ENCODE measurements at regions not wholly inside any gene's neighbourhood (a gene's known extent, or its start where the extent isn't known, plus 50 kb on each side); places are given as distances from the start of the nearest gene placed in this dataset.

- DNase-seq: no peak
Measured at GRCh38 chr18:37701967-37702366, 136.4 kb upstream of the CELF4 start.

- no peak for DNase-seq
Measured at GRCh38 chr18:37698508-37699040, 133.0 kb upstream of the CELF4 start.

GRCh38 chr18:37694516-37694915 lies 128.9 kb upstream of the CELF4 start:
- DNase-seq: no peak

- no peak for DNase-seq
Measured at GRCh38 chr18:37691162-37691561, 125.6 kb upstream of the CELF4 start.

GRCh38 chr18:37689841-37690240 lies 124.2 kb upstream of the CELF4 start:
- DNase-seq: no peak

GRCh38 chr18:37684590-37684989 lies 119.0 kb upstream of the CELF4 start:
- DNase-seq: no peak

GRCh38 chr18:37684183-37684582 lies 118.6 kb upstream of the CELF4 start:
- DNase-seq: no peak

- no peak for DNase-seq
Measured at GRCh38 chr18:37680911-37681310, 115.3 kb upstream of the CELF4 start.

GRCh38 chr18:37676276-37676675 lies 110.7 kb upstream of the CELF4 start:
- no peak for DNase-seq

GRCh38 chr18:37675699-37676098 lies 110.1 kb upstream of the CELF4 start:
- no peak for DNase-seq

- DNase-seq: no peak
Measured at GRCh38 chr18:37674570-37674969, 109.0 kb upstream of the CELF4 start.

GRCh38 chr18:37673671-37674070 lies 108.1 kb upstream of the CELF4 start:
- no peak for DNase-seq

- no peak for DNase-seq
Measured at GRCh38 chr18:37672932-37673595, 107.5 kb upstream of the CELF4 start.

- DNase-seq: no peak
Measured at GRCh38 chr18:37672001-37672400, 106.4 kb upstream of the CELF4 start.

GRCh38 chr18:37671530-37671929 lies 105.9 kb upstream of the CELF4 start:
- DNase-seq: no peak

- no peak for DNase-seq
Measured at GRCh38 chr18:37671119-37671518, 105.5 kb upstream of the CELF4 start.

- DNase-seq: no peak
Measured at GRCh38 chr18:37669991-37670534, 104.5 kb upstream of the CELF4 start.

- no peak for DNase-seq
Measured at GRCh38 chr18:37668971-37669747, 103.6 kb upstream of the CELF4 start.

GRCh38 chr18:37667836-37668235 lies 102.2 kb upstream of the CELF4 start:
- no peak for DNase-seq

GRCh38 chr18:37666991-37667390 lies 101.4 kb upstream of the CELF4 start:
- no peak for DNase-seq

- no peak for DNase-seq
Measured at GRCh38 chr18:37666451-37666850, 100.9 kb upstream of the CELF4 start.

- no peak for DNase-seq
Measured at GRCh38 chr18:37665346-37665745, 99.7 kb upstream of the CELF4 start.

- no peak for DNase-seq
Measured at GRCh38 chr18:37663446-37663845, 97.8 kb upstream of the CELF4 start.

All from T1000 (cell line).